ENCODE measurements at regions not wholly inside any gene's neighbourhood (a gene's known extent, or its start where the extent isn't known, plus 50 kb on each side); places are given as distances from the start of the nearest gene placed in this dataset.

DNA sequence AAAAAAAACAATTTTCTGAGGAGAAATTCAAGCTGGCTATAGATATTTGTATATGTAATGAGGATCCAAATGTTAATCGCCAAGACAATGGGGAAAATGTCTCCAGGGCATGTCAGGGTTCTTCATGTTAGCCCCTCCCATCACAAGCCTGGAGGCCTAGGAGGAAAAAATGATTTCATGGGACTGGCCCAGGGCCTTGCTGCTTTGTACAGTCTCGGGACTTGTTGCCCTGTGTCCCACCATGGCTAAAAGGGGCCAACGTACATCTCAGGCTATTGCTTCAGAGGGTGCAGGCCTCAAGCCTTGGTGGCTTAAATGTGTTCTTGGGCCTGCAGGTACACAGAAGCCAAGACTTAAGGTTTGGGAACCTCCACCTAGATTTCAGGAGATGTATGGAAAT, 62.1 kb upstream of the SLC5A12 start:
- TF ChIP-seq, protein P1, sequence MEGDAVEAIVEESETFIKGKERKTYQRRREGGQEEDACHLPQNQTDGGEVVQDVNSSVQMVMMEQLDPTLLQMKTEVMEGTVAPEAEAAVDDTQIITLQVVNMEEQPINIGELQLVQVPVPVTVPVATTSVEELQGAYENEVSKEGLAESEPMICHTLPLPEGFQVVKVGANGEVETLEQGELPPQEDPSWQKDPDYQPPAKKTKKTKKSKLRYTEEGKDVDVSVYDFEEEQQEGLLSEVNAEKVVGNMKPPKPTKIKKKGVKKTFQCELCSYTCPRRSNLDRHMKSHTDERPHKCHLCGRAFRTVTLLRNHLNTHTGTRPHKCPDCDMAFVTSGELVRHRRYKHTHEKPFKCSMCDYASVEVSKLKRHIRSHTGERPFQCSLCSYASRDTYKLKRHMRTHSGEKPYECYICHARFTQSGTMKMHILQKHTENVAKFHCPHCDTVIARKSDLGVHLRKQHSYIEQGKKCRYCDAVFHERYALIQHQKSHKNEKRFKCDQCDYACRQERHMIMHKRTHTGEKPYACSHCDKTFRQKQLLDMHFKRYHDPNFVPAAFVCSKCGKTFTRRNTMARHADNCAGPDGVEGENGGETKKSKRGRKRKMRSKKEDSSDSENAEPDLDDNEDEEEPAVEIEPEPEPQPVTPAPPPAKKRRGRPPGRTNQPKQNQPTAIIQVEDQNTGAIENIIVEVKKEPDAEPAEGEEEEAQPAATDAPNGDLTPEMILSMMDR (optimal IDR thresholded peaks at IDR 0.05 in 1 of 3, IDR thresholded peaks at IDR 0.05 in 1 of 3, conservative IDR thresholded peaks at IDR 0.05 in 1 of 3; ENCODE audit: extremely low read depth in 1 of 3, insufficient read depth in 2 of 3, low read length in 3 of 3): no peak
- no peak for TF ChIP-seq EZH2 (IDR thresholded peaks at IDR 0.05; ENCODE audit: low read length)
